Neural progenitor cell (in vitro differentiated cells): ENCODE measurements at regions not wholly inside any gene's neighbourhood (a gene's known extent, or its start where the extent isn't known, plus 50 kb on each side); places are given as distances from the start of the nearest gene placed in this dataset.

Source experiments
- EZH2 ChIP-seq: fragments of 200-600 bp; sonication (generic); IDR thresholded peaks from 2 replicates; pipeline ENCODE4 v1.6.1; 2017; ENCODE audit warnings: antibody characterized with exemption, mild to moderate bottlenecking, moderate library complexity
- TF ChIP-seq, protein P1 (sequence below): fragments of 200-600 bp; sonication (generic); IDR thresholded peaks from 2 replicates; pipeline ENCODE4 v1.5.1; 2017; ENCODE audit warnings: antibody characterized with exemption, mild to moderate bottlenecking

DNA sequence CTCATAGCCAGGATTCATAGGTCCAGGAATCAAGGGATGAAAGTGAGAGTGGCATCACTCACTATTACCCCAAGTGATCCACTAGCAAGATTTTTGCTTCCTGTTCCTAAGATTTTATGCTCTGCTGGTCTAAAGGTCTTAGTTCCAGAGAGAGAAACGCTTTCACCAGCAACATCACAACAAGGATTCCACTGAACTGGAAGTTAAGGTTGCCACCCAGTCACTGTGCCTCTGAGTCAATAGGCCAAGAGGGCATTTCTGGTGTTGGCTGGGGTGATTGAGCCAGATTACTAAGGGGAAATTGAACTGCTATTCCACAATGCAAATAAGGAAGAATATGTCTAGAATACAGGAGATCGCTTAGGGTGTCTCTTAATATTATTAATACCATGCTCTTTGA is 142.5 kb upstream of the ARID2 start:
- TF ChIP-seq, protein P1, sequence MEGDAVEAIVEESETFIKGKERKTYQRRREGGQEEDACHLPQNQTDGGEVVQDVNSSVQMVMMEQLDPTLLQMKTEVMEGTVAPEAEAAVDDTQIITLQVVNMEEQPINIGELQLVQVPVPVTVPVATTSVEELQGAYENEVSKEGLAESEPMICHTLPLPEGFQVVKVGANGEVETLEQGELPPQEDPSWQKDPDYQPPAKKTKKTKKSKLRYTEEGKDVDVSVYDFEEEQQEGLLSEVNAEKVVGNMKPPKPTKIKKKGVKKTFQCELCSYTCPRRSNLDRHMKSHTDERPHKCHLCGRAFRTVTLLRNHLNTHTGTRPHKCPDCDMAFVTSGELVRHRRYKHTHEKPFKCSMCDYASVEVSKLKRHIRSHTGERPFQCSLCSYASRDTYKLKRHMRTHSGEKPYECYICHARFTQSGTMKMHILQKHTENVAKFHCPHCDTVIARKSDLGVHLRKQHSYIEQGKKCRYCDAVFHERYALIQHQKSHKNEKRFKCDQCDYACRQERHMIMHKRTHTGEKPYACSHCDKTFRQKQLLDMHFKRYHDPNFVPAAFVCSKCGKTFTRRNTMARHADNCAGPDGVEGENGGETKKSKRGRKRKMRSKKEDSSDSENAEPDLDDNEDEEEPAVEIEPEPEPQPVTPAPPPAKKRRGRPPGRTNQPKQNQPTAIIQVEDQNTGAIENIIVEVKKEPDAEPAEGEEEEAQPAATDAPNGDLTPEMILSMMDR: no peak
- TF ChIP-seq EZH2: no peak
